ENCODE measurements at regions not wholly inside any gene's neighbourhood (a gene's known extent, or its start where the extent isn't known, plus 50 kb on each side); places are given as distances from the start of the nearest gene placed in this dataset.

GRCh38 chr14:27056586-27056985 lies 458.8 kb upstream of the NOVA1 start:
- TF ChIP-seq CTCF (IDR thresholded peaks at IDR 0.05) (no peak), POLR2A (IDR thresholded peaks at IDR 0.05) (no peak)

All from thyroid gland (tissue), 4 donors.